Cardiac muscle cell (in vitro differentiated cells and primary cell): ENCODE measurements at regions not wholly inside any gene's neighbourhood (a gene's known extent, or its start where the extent isn't known, plus 50 kb on each side); places are given as distances from the start of the nearest gene placed in this dataset.
"Not testable (repeated sequence)": the region's sequence is repeated elsewhere in the genome, so short reads cannot be mapped to it uniquely, and the experiment has no call there.

ENCODE experiments used
- DNase-seq, 2 donors: peaks; one replicate each; pipeline versions ENCODE4 v3.0.0 to v3.0.0-alpha.2; 2010 to 2017; ENCODE audit warnings: low read depth in 1 of 2, low spot score in 1 of 2
- H3K27ac ChIP-seq: fragments of 200-600 bp; sonication (generic); 2 replicates; pipeline ENCODE4 v1.5.1; 2016
- H3K27me3 ChIP-seq: fragments of 200-600 bp; sonication (generic); 2 replicates; pipeline ENCODE4 v1.6.0; 2016; ENCODE audit warnings: control low read depth
- H3K36me3 ChIP-seq: fragments of 200-600 bp; sonication (generic); 2 replicates; pipeline ENCODE4 v1.5.1; 2016; ENCODE audit warnings: control low read depth
- H3K4me1 ChIP-seq: fragments of 200-600 bp; sonication (generic); 2 replicates; pipeline ENCODE4 v1.8.1; 2017; ENCODE audit warnings: low read depth, mild to moderate bottlenecking, mixed run types
- H3K4me3 ChIP-seq: fragments of 200-600 bp; sonication (generic); 2 replicates; pipeline ENCODE4 v1.5.1; 2016; ENCODE audit warnings: mild to moderate bottlenecking
- H3K9me3 ChIP-seq: fragments of 200-600 bp; sonication (generic); 2 replicates; pipeline ENCODE4 v1.5.1; 2017; ENCODE audit warnings: low read depth, mild to moderate bottlenecking, control low read depth
- CTCF ChIP-seq: IDR thresholded peaks from 2 replicates; pipeline ENCODE4 v1.5.1; 2012; ENCODE audit warnings: low read depth, mild to moderate bottlenecking, low read length

DNA sequence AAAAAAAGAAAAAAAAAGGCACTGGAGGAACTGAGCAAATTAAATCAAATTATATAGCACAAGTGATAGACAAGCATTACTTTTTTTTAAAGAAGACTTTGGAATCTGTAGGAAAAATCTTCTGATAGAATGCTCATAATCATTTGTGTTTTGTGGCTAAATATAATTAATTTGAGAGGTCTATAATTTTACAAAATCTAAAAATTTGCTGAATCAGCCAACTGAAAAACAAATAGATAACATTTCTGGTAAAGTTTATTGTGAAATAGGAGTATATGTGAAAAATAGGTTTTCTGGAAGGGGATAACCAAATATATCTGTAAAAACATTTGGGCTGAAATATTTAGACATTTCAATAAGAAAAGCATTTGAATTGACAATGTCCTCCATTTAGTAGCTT lies 844.9 kb upstream of the COBL start:
- Histone ChIP-seq H3K4me3 (no peak overlapping the region), H3K9me3 (no peaks in the 10 kb centered on the region), H3K4me1 (no peaks in the 10 kb centered on the region), H3K36me3 (no peaks in the 10 kb centered on the region), H3K27ac (no peak overlapping the region), H3K27me3 (no peaks in the 10 kb centered on the region)
- TF ChIP-seq CTCF: no peak
- no peak for DNase-seq

DNA sequence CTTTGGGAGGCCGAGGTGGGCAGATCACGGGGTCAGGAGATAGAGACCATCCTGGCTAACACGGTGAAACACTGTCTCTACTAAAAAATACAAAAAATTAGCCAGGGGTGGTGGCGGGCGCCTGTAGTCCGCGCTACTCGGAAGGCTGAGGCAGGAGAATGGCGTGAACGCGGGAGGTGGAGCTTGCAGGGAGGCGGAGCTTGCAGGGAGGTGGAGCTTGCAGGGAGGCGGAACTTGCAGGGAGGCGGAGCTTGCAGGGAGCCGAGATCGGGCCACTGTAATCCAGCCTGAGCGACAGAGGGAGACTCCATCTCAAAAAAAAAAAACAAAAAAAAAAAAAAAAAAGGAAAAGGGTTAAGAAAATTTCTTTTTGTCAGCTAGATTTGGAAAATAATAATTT lies 842.8 kb upstream of the COBL start:
- H3K4me3 ChIP-seq, DNase-seq, H3K4me1 ChIP-seq, H3K36me3 ChIP-seq, H3K9me3 ChIP-seq, H3K27me3 ChIP-seq, H3K27ac ChIP-seq: not testable (repeated sequence)

DNA sequence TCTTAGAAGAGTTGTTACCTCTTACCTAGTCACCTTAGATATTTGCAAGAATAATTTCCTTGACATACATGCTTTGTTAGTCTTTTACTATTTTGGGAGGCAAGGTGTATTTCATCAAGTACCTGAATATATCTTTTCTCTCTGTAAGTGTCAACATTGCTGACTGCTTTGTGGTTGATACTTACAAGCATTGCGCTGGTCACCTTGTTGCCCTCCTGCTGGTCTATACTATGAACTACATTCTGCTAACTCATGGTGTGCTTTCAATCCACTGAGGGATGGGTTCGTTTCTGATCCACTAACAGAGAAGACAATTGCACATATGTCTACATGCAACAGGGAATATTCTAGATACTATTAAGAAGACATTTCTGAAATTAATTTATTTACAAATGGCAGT lies 837.8 kb upstream of the COBL start:
- Histone ChIP-seq H3K27ac (no peak overlapping the region), H3K27me3 (no peaks in the 10 kb centered on the region), H3K9me3 (no peaks in the 10 kb centered on the region), H3K4me1 (no peaks in the 10 kb centered on the region), H3K36me3 (no peaks in the 10 kb centered on the region), H3K4me3 (no peak overlapping the region)
- no peak for TF ChIP-seq CTCF
- no peak for DNase-seq

- no peak for TF ChIP-seq CTCF
- H3K4me3 ChIP-seq: no peak overlapping the region
- no peaks in the 10 kb centered on the region for H3K9me3 ChIP-seq
- DNase-seq: no peak
- no peaks in the 10 kb centered on the region for H3K27me3 ChIP-seq
- H3K27ac ChIP-seq: no peak overlapping the region
- H3K36me3 ChIP-seq: no peaks in the 10 kb centered on the region
- H3K4me1 ChIP-seq: peaks cover 11% of the 10 kb centered on the region
Measured at GRCh38 chr7:52151559-52151958, 835.0 kb upstream of the COBL start.

DNA sequence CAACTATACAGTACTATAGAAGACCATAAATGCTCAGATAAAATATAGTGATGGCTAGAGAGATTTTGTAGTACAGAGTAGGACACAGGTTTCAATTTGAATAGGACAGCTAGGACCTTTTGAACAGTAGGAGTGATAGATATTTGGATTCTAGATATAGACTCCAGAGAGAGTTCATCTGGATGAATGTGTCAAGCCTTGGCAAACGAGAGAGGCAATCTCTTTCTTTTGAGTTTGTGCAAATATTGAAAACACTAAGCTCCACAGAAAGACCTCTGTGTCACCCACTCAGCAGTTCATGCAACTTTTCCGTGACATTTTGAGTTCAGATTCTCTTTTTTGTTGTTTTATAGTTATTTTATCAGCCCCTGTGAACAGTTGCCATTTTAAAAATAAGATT lies 834.3 kb upstream of the COBL start:
- no peaks in the 10 kb centered on the region for H3K9me3 ChIP-seq
- no peak for TF ChIP-seq CTCF
- no peak overlapping the region for H3K4me3 ChIP-seq
- no peak for DNase-seq
- no peaks in the 10 kb centered on the region for H3K27me3 ChIP-seq
- no peaks in the 10 kb centered on the region for H3K36me3 ChIP-seq
- H3K27ac ChIP-seq: no peak overlapping the region
- peaks cover 17% of the 10 kb centered on the region for H3K4me1 ChIP-seq

GRCh38 chr7:52146871-52147634 lies 830.4 kb upstream of the COBL start:
- H3K9me3 ChIP-seq: no peaks in the 10 kb centered on the region
- H3K27me3 ChIP-seq: no peaks in the 10 kb centered on the region
- no peak overlapping the region for H3K27ac ChIP-seq
- no peaks in the 10 kb centered on the region for H3K36me3 ChIP-seq
- H3K4me3 ChIP-seq: no peak overlapping the region
- peaks cover 21% of the 10 kb centered on the region for H3K4me1 ChIP-seq
- TF ChIP-seq CTCF: no peak
- peak in 1 of 2 donors; percentile 26 for DNase-seq
